ENCODE measurements at regions not wholly inside any gene's neighbourhood (a gene's known extent, or its start where the extent isn't known, plus 50 kb on each side); places are given as distances from the start of the nearest gene placed in this dataset.
"Not testable (repeated sequence)": the region's sequence is repeated elsewhere in the genome, so short reads cannot be mapped to it uniquely, and the experiment has no call there.

DNA sequence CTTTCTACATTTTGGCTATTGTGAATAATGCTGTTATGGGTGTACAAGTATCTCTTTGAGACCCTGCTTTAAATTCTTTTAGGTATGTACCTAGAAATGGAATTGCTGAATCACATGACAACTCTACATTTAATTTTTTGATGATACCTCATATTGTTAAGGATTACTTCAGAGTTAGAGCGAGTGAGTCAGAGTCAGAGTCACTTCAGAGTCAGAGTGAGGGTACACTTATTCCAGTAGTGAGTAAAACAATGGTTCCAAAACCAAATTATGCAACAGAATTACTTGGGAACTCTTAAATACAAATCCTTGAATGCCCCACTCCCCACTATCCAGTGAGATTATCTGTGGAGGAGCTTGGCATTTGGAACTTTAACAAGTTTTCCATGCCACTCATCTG, 50.3 kb upstream of the SNRK start:
- DNase-seq = no peak

- DNase-seq = no peak
Observed at GRCh38 chr3:43233062-43233461, 53.3 kb upstream of the SNRK start.

- no peak for DNase-seq
Observed at GRCh38 chr3:43231276-43232000, 54.9 kb upstream of the SNRK start.

- not testable (repeated sequence) for DNase-seq
Observed at GRCh38 chr3:43229865-43230264, 56.5 kb upstream of the SNRK start.

- DNase-seq = not testable (repeated sequence)
Observed at GRCh38 chr3:43227685-43228084, 58.7 kb upstream of the SNRK start.

- no peak for DNase-seq
Observed at GRCh38 chr3:43224405-43225073, 61.8 kb upstream of the SNRK start.

GRCh38 chr3:43223670-43224364, 62.5 kb upstream of the SNRK start:
- DNase-seq = no peak

- DNase-seq = no peak
Observed at GRCh38 chr3:43222590-43222989, 63.8 kb upstream of the SNRK start.

- DNase-seq = no peak
Observed at GRCh38 chr3:43221076-43221475, 65.3 kb upstream of the SNRK start.

DNA sequence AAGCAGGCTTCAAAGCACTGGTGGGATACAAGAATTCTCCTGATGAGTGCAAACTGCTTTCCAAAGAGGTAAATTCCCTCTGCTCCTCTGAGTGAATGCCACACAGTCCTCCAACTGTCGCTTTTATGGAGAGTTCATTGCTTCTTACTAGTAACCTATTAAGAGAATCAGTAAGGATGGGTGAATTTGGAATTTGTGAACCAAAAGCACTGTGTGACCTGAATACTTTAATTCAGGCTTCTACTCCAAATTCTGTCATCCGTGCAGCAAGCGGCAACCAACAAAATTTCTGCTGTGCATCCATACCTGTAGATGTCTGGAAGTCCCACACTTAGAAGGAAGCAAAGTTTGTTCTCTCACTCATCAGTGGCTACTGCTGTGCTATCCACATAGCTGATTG, 66.7 kb upstream of the SNRK start:
- DNase-seq = no peak

- no peak for DNase-seq
Observed at GRCh38 chr3:43218921-43219320, 67.4 kb upstream of the SNRK start.

DNA sequence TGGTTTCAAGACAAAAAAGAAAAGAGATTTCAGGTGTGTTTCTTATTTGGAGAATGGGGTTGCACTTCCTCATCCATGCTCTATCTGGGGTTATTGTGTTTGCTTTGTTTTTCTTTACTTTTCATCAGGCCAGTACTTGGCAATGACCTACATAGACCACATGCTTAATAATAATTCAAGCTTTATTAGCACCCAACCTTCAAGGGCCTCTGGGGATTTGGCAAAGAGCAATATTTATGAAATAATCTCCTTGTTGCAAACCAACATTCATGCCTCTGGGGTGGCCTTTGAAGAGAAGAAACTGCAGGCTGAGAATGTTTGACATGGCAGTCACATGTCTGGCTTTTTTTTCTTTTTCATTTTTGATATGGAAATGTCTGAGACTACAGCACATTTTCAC, 68.2 kb upstream of the SNRK start:
- no peak for DNase-seq

- no peak for DNase-seq
Observed at GRCh38 chr3:43217633-43218032, 68.7 kb upstream of the SNRK start.

DNA sequence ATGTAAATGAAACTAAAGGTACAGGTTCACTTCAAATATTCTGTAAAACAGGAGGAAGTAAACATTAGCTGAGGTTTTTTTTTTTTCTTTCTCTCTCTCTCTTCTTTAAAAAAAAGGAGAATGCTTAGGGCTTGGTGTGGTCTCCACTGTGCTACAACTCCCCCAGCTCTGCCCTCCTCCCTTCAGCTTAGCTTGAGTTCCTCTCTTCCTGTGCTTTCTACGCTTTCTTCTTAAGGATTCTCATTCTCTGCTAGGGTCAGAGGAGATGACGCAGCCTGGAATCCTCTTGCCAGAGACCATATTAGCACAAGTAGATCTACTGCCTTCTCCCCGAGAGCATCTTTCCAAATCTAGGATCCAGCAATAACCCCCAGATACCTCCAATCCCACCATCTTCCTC, 69.1 kb upstream of the SNRK start:
- no peak for DNase-seq

DNA sequence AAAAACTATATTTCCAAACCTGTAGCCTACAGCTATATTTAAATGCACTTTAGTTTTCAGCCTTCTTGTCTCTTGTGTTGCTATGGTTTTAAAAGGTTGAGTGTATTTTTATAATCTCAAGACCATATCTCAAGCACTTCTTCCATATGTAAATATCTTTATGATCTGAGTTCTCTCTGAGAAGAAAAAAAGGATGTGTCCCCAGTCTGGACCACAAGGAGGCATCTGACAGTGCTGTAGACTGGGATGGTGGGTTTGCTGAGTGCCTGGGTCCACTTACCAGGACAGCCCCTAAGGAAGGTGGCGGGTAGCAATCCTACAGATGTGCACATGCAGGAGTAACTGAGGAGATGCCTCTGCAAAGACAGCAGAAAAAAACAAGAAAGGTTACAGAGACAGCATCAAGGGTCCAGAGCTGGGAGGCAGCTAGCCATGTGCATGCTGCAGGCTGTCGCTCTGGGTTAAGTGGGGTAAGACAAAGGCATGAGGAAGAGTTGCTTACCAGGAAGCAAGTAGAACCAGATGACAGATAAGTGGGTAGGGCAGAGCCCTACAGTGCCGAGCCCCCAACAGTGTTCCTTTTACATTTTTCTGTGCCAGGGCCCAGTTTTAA, 70.6 kb upstream of the SNRK start:
- DNase-seq = no peak

DNA sequence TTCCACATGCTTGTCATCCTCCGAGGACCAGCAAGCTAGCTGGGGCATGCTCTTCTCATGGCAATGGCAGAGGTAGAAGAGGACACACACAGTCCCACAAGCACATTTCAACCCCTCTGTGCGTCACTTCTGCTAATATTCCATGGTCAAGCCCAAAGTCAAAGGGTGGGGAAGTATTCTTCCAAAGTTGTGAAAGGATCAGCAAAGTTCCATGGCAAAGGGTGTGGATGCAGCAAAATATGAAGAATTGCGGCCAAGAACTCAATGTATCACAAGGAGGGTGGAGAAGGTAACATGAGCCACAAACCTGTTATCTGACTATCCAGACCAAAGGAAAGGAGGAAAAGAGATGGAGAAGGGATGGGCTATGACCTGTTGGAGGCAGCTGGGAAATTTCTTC, 71.2 kb upstream of the SNRK start:
- DNase-seq = no peak

- DNase-seq = no peak
Observed at GRCh38 chr3:43214616-43215015, 71.7 kb upstream of the SNRK start.

- DNase-seq = no peak
Observed at GRCh38 chr3:43213631-43214030, 72.7 kb upstream of the SNRK start.

DNA sequence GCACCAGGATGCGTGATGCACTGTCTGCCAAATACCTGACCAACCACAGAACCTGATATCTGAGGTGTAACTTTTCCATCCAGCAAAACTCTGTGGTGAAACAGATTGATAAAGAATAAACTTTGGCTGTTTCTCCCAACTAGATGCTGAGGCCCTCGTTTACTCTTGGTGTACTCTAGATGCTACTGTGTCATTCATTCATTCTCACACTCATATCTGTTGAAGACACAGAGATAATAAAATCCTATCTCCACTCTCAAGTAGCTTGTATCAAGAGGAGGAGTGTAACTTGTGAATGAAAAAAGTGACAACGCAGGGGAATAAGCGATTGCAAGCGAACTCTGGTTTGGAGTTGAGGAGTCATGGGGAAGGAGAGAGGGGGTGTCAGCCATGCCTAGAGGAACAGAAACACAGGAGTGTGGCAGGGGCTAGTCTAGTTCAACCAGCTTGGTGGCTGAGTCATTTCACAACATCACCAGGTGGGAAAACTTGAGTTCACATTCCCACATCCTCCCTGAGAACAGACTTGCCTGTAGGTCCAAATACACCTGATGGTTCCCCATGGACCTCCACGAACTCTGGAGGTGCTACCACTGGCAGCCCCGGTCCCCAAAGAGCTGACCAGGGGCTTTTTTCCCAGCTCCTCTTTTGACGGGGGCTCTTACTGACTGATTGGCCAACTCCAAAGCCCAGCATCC, 73.3 kb upstream of the SNRK start:
- DNase-seq = no peak

- DNase-seq = no peak
Observed at GRCh38 chr3:43211681-43212080, 74.7 kb upstream of the SNRK start.

GRCh38 chr3:43210049-43211027, 76.0 kb upstream of the SNRK start:
- DNase-seq = no peak

DNA sequence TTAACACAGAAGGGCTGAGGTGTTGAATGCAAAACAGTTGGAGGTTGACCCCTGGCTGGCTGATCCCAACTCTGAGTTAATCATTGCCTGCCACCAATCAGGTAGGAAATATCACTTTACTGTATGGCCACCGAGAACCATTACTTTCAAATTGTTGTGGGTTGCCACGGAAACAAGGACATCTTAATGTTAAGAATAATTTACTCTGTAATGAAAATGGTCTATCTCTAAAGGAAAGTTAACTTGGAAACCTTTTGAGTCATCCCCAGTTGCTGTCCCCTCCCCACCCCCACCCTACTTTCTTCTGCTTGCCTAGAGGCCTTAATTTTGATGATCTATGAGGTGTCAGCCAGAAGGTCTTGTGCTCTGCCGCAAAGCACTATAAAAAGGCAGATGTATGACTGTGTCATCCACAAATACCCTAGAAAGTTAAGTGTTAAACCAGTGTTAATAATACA, 78.7 kb upstream of the SNRK start:
- no peak for DNase-seq
